ENCODE measurements at regions not wholly inside any gene's neighbourhood (a gene's known extent, or its start where the extent isn't known, plus 50 kb on each side); places are given as distances from the start of the nearest gene placed in this dataset.

- TF ChIP-seq CTCF (conservative IDR thresholded peaks at IDR 0.05; ENCODE audit: low read length) (no peak), EZH2phosphoT487 (IDR thresholded peaks at IDR 0.05; ENCODE audit: borderline replicate concordance, low read depth, low read length) (no peak)
Observed at GRCh38 chr13:57056601-57057180, 84.0 kb upstream of the PRR20A start.
